Body of pancreas (tissue), 4 donors: ENCODE measurements at regions not wholly inside any gene's neighbourhood (a gene's known extent, or its start where the extent isn't known, plus 50 kb on each side); places are given as distances from the start of the nearest gene placed in this dataset.

Source experiments
- CTCF ChIP-seq, 7 experiments: fragments of 450-650 bp in 4 of 7; fragments of 200-600 bp in 3 of 7; sonication (generic) in 3 of 7; IDR thresholded peaks; one replicate each; pipeline ENCODE4 v1.5.1; 2016 to 2019; ENCODE audit warnings: antibody characterized with exemption in 7 of 7
- POLR2A ChIP-seq, 3 donors: fragments of 450-650 bp; IDR thresholded peaks; one replicate each; pipeline ENCODE4 v1.6.1; 2016; ENCODE audit warnings: antibody characterized with exemption in 3 of 3, mild to moderate bottlenecking in 2 of 3

DNA sequence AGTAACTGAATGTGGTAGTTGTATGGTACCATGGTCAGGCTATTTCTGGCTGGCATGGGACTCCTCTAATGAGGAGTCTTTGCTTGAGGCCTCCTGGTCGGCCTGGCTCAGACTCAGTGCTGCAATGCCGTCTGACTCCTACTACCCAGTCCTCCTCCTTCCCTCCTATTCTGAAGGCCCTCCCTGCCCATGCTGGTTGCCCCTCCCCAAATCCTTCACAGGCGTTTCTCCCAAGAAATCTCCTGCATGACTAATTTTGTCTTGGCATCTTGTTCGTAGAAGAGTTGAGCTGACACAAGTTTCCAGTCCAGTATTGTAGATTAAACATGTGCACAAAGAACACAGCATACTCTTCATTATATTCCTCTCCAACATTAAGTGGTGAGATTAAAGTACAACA lies 115.5 kb downstream of the NFKBIZ start:
- TF ChIP-seq POLR2A (IDR thresholded peaks at IDR 0.05) (no peak), CTCF (IDR thresholded peaks at IDR 0.05) (no peak)
